AML-193 (cell line): ENCODE measurements at regions not wholly inside any gene's neighbourhood (a gene's known extent, or its start where the extent isn't known, plus 50 kb on each side); places are given as distances from the start of the nearest gene placed in this dataset.

ENCODE experiments used
- DNase-seq, 2 experiments: peaks; one replicate each; lab custom pipeline; 2025; lab: John Stamatoyannopoulos, UW

- DNase-seq: no peak
These were observed 78.1 kb upstream of the SLC38A11 start for GRCh38 chr2:165033402-165033801.

DNA sequence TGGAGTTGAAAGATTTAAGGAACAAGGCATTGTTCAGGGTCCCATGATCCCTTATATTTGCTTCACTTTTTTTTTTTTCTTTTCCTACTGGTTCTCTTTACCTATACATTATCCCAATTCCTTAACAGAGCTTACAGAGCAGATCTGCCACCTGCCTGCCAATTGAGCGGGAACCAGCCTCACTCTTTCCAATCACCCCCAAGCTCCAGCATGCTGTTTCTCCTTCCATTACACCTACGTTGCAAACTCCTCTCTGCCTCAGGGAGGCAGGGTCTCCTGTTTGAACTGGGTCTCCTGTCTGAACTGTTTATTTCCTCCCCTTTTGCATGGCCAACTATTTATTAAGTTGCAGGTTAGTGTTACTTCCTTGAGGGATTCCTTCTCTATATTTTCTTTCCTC is 77.2 kb upstream of the SLC38A11 start:
- no peak for DNase-seq

DNA sequence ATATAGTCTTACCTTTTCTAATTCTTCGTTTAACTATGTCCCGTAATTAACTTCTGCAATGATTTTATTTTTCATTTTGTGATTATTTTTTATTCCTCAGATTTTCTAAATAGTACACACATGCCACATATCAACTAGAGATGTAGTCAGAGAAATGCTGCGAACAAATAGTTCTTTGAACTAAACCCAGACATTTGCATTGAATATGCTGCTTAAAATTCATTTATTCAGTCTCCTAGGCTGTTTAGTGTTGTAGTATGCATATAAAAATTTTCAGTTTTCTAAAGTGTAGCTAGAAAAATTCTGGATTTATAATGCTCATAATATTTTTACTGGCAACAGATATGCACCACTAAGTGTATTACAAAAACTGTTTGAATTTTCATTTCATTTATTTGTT is 68.9 kb upstream of the SLC38A11 start:
- DNase-seq: no peak

- DNase-seq: no peak
These were observed 67.5 kb upstream of the SLC38A11 start for GRCh38 chr2:165022781-165023180.

DNA sequence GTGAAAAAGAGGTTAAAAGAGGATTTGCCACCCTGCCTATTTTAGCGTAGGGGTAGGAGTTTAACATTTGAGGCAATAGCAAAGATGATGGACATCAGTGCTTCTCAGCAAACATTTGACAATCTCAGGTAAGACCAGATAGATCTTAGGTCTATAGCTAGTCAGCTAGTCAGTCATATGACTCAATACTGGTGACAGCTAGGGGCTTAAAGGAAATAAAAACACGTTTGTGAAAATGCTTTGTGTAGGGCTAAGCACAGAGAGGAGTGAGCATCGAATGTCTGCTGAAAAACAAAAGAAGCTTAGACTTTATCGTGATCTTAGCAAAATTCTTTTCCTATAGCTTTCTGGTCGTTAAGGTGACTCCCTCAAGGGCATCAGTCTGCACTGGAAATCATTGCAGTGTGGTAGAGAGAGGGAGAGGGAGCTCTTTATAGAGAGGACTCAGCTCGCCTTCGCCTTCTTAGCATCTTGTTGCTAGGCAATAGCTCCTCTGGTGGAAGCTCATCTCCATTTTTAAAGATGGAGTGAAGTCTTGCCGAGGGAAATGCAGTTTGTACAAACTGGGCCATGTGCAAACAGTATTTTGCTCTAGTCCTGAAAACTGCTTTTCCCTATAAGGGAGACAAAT is 62.8 kb upstream of the SLC38A11 start:
- DNase-seq: no peak

GRCh38 chr2:165016772-165017411 is 61.6 kb upstream of the SLC38A11 start:
- DNase-seq: peak; percentile 3 to 22

DNA sequence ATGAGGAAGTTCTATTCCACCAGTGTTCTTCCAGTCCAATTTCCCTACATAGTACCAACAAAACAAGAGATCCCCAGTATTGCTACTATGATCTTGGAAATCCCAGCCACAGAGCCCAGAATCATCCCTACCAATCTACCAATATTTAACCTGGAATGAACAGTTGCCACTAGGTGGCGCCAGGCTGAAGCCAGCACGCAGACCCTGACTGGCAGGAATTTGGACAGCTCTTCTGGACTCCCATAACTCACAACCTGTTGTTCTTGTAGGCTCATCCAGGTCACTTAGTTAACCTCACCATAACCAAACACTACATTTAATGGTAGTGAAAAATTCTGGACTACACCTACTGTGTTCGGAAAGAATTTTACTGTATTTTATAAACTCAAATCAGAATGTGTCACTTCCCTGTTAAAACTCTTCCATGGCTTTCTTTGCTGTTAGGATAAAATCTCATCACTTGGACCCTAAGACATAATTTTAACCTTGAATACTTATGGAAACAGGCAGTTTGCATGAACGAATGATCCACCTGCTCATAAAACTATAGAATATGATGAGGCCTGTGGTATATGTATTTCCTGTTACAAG is 59.8 kb upstream of the SLC38A11 start:
- DNase-seq: peak; percentile 44 to 48

GRCh38 chr2:165013944-165014619 is 58.8 kb upstream of the SLC38A11 start:
- no peak for DNase-seq

- no peak for DNase-seq
These were observed 55.9 kb upstream of the SLC38A11 start for GRCh38 chr2:165011199-165011598.

- no peak for DNase-seq
These were observed 55.2 kb upstream of the SLC38A11 start for GRCh38 chr2:165010556-165010955.

DNA sequence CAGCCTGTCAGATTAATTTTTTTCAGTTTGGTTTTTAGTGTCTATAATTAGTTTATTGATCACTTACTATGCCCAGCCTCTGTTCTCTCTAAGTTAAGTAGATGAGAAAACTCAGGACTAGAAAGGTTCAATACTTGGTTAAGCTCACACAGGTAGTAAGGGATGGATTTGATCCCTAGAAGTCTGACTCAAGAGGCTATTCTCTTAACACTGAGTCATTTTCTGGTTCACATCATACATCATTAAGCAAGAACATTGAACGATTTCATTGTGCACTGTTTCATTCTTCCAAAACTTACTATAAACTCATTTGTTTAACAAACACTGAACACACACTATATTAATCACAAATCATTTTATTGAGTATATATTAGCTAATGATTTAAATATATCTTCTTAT is 54.1 kb upstream of the SLC38A11 start:
- no peak for DNase-seq

DNA sequence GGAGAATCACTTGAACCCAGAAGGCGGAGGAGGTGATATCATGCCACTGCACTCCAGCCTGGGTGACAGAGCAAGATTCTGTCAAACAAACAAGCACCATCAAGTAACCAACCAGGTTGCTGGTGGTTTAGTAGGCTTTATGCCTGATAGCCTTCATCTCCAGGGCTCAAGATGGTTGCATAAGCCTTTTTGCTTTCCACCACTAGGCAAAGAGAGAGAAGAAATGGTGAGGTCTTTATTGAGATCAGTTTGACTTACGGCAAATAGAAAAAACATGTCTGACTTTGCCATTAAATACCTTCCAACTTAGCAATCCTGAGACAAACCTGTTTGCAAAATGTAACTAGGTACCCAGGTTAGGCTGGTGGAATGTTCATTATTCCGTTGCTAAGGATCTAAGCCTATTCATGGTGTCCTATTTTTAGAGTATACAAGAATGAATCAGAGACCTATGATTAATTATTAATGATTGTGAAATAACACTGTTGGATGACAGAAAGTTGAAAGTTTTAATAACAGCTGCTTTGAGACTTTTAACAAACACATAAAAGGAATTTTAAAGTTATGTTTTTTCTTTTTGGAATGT is 53.5 kb upstream of the SLC38A11 start:
- DNase-seq: no peak

- no peak for DNase-seq
These were observed 51.9 kb upstream of the SLC38A11 start for GRCh38 chr2:165007161-165007744.
